NCI-H187 (cell line): ENCODE measurements at regions not wholly inside any gene's neighbourhood (a gene's known extent, or its start where the extent isn't known, plus 50 kb on each side); places are given as distances from the start of the nearest gene placed in this dataset.

Source experiments
- DNase-seq, 2 experiments: peaks; one replicate each; lab custom pipeline; 2025; lab: John Stamatoyannopoulos, UW

DNA sequence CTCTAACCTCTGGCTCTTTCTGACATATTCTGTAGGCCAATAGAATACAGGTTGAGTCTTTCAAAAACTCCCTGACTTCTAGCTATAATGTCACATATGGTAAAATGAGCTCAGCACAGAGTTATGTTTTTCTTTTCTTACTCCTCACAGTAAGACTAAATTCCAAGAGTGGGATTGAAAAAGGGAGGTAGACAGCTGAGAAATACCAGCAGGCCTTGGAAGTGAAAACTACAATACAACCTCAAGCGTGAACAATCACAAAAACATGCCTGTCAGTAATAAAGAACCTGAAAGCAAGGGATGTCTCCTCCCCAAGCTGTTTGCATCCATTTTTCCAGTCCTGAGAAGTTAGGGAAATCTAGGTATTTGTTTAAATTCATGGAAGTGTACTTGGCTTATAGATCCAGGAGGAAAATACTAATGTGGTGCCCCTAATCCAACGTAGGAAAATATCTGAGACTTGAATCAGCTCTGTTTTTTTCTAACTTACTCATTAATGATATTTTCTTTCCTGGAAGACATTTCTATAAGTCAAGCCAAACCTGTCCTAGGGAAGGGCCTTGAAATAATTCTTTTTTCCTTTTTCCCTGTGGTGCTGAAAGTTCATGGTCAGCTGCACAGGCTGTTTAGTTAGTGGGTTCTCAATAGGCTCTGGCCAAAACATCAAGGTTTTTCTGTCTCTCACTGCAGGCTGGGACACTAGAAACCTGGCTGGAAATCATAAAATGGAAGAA, 167.9 kb upstream of the SPATS2L start:
- no peak for DNase-seq

DNA sequence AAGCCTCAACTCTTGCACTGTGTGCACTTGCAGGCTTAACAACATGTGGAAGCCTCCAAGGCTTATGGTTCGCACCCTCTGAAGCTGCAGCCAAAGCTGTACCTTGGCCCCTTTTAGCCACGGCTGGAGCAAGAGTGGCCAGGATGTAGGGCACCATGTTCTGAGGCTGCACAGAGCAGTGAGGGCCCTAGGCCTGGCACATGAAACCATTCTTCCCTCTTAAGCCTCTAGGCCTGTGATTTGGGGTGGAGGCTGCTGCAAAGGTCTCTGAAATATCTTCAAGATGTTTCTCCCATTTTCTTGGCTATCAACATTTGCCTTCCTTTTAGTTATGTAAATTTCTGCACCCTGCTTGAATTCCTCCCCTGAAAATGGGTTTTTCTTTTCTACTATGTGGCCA, 161.9 kb upstream of the SPATS2L start:
- no peak for DNase-seq

DNA sequence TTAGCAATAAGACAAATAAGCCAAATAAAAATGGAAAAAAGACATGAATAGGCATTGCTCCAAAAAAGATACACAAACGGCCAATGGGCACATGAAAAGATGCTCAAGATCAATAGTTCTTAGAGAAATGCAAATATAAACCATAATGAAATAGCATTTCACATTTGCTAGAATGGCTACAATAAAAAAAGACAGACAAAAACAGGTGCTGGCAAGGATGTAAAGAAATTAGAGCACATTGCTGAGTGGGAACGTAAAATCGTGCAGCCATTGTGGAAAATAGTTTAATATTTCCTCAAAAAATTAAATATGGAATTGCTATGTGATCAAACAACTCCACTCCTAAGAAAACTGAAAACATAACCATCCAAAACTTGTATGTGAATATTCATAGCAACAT, 160.0 kb upstream of the SPATS2L start:
- no peak for DNase-seq

DNA sequence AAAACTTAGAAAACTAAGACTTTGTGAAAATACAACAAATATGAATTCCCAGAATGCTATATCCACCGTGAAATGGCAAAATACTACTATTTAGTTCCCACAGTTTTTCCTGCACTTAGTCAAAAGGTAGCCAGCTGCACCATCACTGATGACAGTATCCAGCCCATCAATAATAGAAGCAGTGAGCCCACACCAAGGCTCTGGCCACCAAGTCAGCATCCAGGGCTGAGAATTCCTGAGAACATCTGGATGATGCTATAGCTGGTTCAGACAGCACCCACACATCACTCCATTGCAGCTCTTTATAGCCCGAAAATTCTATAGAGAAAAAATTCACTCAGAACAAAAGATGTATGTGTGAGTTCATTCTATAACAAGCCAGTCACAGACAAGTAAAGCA, 159.1 kb upstream of the SPATS2L start:
- no peak for DNase-seq

DNA sequence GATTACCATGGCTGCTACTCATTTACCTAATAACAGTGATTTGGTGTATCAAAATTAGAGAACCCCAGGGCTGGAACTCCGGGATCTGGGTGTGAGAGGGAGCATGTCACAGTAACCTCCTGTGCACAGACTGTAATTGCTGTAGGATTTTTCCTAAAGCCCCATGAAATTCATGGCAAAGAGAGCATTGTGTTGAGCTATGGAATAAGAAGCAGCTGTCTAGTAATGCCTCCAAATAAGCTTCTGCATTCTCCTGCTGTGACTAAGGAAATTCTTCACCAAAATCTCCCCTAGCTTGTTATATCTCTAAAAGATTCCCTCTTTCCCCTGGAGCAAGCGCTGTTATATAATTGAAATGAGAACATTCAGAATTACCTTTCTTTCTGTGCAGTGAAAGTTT, 158.1 kb upstream of the SPATS2L start:
- no peak for DNase-seq

DNA sequence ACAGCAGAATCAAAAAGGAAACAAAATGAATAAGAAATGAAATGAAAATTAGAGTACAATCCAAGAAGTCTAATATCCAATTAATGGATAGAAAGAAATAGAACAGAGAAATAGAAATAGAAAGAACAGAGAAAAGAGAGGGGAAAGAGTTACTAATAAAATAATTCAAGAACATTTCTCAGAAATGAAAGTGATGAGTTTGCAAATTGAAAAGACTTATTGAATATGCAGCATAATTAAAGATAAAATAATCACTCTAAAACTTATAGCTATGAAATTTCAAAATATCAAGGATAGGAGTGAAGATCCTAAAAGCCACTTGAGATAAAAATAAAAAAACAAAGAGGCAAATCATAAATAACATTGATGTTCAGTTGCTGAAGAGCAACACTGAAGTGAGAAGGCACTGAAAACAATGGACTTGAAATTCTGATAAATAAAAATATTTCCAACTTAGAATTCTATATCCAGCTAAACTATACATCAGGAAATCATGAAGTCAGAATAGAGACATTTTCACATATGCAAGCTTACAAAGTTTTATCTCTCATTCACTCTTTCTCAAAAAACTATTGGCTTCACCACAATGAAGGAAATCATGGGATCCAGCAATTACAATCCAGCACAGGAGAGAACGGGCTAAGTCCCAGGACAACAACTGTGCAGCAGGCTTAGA, 155.9 kb upstream of the SPATS2L start:
- no peak for DNase-seq

- DNase-seq, result no peak
Observed at GRCh38 chr2:200155652-200156051, 150.8 kb upstream of the SPATS2L start.

DNA sequence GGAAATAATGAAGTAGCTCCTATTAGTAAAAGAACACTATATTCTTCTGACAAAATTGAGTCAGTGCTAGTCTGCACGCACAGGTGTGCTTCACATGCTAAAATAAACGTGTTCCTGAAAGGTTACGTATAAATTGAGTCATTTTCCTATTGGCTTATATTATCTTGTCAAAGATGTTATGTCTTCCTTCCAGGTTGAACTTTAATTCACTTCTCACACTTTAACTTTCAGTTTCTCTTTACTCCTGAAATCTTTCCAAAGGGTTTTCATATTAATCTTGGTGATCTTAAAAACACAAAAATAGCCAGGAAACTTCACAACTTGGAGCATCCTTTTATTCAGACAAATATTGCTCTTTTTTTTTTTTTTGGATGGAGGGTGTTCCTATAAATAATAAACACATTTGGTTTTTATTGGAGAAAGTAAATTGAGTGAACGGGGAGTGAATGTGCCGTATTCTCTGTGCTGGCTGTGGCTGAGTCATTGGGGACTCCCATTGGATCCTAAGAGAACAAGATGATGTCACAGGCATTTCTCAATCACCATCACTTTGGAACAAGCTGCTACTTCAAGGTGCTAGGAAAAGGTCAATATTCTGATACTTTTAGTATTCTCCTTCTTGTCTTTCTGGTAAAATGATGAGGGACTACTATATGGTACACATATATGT, 150.2 kb upstream of the SPATS2L start:
- DNase-seq, result no peak

- peak; percentile 6 to 15 for DNase-seq
Observed at GRCh38 chr2:200158647-200159356, 147.7 kb upstream of the SPATS2L start.

GRCh38 chr2:200159357-200159707, 147.2 kb upstream of the SPATS2L start:
- DNase-seq, result peak in 1 of 2 experiments; percentile 2

- no peak for DNase-seq
Observed at GRCh38 chr2:200159829-200160781, 146.4 kb upstream of the SPATS2L start.

GRCh38 chr2:200161458-200161857, 145.0 kb upstream of the SPATS2L start:
- DNase-seq, result no peak

- DNase-seq, result no peak
Observed at GRCh38 chr2:200165687-200166086, 140.8 kb upstream of the SPATS2L start.

- DNase-seq, result no peak
Observed at GRCh38 chr2:200168641-200169555, 137.6 kb upstream of the SPATS2L start.

- no peak for DNase-seq
Observed at GRCh38 chr2:200170221-200170620, 136.3 kb upstream of the SPATS2L start.

DNA sequence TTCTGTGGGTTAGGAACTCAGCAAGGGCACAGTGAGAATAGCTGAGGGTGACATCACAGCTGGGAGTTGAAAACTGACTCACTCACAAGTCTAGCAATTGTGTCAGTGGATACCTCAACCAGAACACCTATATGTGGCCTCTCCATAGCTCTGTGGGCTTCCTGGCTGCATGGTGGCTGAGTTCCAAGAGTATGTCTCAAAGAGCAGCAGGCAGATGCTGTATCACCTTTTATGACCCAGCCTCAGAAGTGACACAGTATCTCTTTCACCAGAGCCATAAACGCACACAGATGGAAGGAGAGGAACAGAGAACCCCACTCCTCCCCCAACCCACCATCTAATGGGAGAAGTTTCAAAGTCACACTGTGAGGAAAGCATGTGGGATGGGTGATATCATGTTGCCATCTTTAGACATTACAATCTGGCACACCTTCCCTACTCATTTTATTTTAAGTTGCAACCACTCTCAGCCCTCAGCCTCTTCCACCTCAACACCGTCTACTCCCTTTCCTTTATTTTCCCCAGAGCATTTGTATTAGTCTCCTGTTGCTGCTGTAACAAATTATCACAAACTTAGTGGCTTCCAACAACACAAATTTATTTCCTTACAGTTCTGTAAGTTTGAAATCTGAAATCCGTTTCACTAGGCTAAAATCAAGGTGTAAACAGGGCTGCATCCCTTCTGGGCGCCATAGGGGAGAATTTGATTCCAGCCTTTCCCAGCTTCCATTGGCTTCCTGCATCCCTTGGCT, 134.6 kb upstream of the SPATS2L start:
- no peak for DNase-seq

- no peak for DNase-seq
Observed at GRCh38 chr2:200172521-200172920, 134.0 kb upstream of the SPATS2L start.

- no peak for DNase-seq
Observed at GRCh38 chr2:200172944-200173581, 133.4 kb upstream of the SPATS2L start.

DNA sequence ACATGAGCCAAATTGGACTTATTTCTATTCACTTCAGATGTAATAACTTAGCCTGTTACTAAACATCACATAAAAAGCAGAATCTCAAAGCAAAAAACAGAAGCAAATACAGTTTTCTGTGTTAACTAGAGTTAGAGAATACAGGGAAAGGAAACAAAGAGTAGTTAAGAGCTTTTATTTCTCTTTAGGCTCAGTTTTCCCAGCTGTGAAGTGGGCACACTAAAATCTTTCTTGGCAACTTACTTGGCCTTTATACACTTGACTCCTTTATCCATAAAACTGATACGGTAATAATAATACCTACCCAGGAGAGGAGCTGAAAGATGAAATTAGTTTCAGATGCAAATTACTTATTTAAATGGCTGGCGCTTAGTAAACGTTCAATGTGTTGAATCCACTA, 132.8 kb upstream of the SPATS2L start:
- no peak for DNase-seq
